ENCODE measurements at regions not wholly inside any gene's neighbourhood (a gene's known extent, or its start where the extent isn't known, plus 50 kb on each side); places are given as distances from the start of the nearest gene placed in this dataset.

- DNase-seq = no peak
- peaks cover 6% of the 10 kb centered on the region for H3K36me3 Mint-ChIP-seq (ENCODE audit: low read depth)
- no peak overlapping the region for H3K27ac Mint-ChIP-seq
- no peaks in the 10 kb centered on the region for H3K4me1 Mint-ChIP-seq
- H3K4me3 Mint-ChIP-seq = no peak overlapping the region
- ChIA-PET POLR2A (no interaction called here), CTCF (interaction anchor here (0.6 kb wide), 1 partner anchor 282 kb away, joined by 4 read pairs; no protein-coding TSS in a partner anchor)
- H3K9me3 Mint-ChIP-seq = peaks cover 5% of the 10 kb centered on the region
- H3K27me3 Mint-ChIP-seq = no peaks in the 10 kb centered on the region
Measured at GRCh38 chr14:97578982-97579548, 781.9 kb downstream of the VRK1 start.

- CTCF ChIA-PET = no interaction called here
Measured at GRCh38 chr14:97581016-97581415, 783.8 kb downstream of the VRK1 start.

GRCh38 chr14:97582022-97582421, 784.8 kb downstream of the VRK1 start:
- H3K9me3 Mint-ChIP-seq = no peaks in the 10 kb centered on the region
- DNase-seq = no peak
- H3K27ac Mint-ChIP-seq = no peak overlapping the region
- no peaks in the 10 kb centered on the region for H3K4me1 Mint-ChIP-seq
- POLR2A ChIA-PET = no interaction called here
- no peaks in the 10 kb centered on the region for H3K36me3 Mint-ChIP-seq (ENCODE audit: low read depth)
- CTCF ChIA-PET = no interaction called here
- no peaks in the 10 kb centered on the region for H3K27me3 Mint-ChIP-seq
- no peak overlapping the region for H3K4me3 Mint-ChIP-seq

More at GRCh38 chr14:97581016-97581415, 783.8 kb downstream of the VRK1 start:
- Mint-ChIP-seq H3K4me3 (no peak overlapping the region), H3K4me1 (no peaks in the 10 kb centered on the region), H3K9me3 (no peaks in the 10 kb centered on the region), H3K27me3 (no peaks in the 10 kb centered on the region), H3K36me3 (ENCODE audit: low read depth) (peaks cover under 1% of the 10 kb centered on the region), H3K27ac (no peak overlapping the region)
- no peak for DNase-seq
- POLR2A ChIA-PET = no interaction called here

GRCh38 chr14:97584528-97584927, 787.3 kb downstream of the VRK1 start:
- CTCF ChIA-PET = interaction anchor here (1.4 kb wide), 1 partner anchor 19 kb away, joined by 3 read pairs; no protein-coding TSS in a partner anchor
- Mint-ChIP-seq H3K4me1 (peaks cover 6% of the 10 kb centered on the region), H3K36me3 (ENCODE audit: low read depth) (no peaks in the 10 kb centered on the region), H3K27me3 (no peaks in the 10 kb centered on the region), H3K9me3 (peaks cover 3% of the 10 kb centered on the region), H3K4me3 (no peak overlapping the region), H3K27ac (no peak overlapping the region)
- POLR2A ChIA-PET = no interaction called here
- DNase-seq = no peak

- H3K9me3 Mint-ChIP-seq = peaks cover 11% of the 10 kb centered on the region
- POLR2A ChIA-PET = interaction anchor here (1.1 to 3.4 kb wide), 2 partner anchors 11 to 134 kb away, joined by 3 to 16 read pairs; no protein-coding TSS in a partner anchor
Measured at GRCh38 chr14:97592341-97592980, 795.3 kb downstream of the VRK1 start.

GRCh38 chr14:97594306-97594705, 797.1 kb downstream of the VRK1 start:
- H3K27me3 Mint-ChIP-seq = no peaks in the 10 kb centered on the region
- ChIA-PET POLR2A (interaction anchor here (3.4 kb wide), 1 partner anchor 9 kb away, joined by 16 read pairs; no protein-coding TSS in a partner anchor), CTCF (interaction anchor here (1.3 kb wide), 1 partner anchor 9 kb away, joined by 6 read pairs; no protein-coding TSS in a partner anchor)
- peaks cover 13% of the 10 kb centered on the region for H3K36me3 Mint-ChIP-seq (ENCODE audit: low read depth)
- H3K27ac Mint-ChIP-seq = no peak overlapping the region
- DNase-seq = no peak
- no peak overlapping the region for H3K4me3 Mint-ChIP-seq
- peaks cover 25% of the 10 kb centered on the region for H3K4me1 Mint-ChIP-seq
- peaks cover 8% of the 10 kb centered on the region for H3K9me3 Mint-ChIP-seq

More at GRCh38 chr14:97592341-97592980, 795.3 kb downstream of the VRK1 start:
- Mint-ChIP-seq H3K27ac (peak overlapping the region; percentile 12), H3K27me3 (no peaks in the 10 kb centered on the region), H3K4me3 (no peak overlapping the region), H3K36me3 (ENCODE audit: low read depth) (peaks cover 13% of the 10 kb centered on the region), H3K4me1 (peaks cover 29% of the 10 kb centered on the region)
- CTCF ChIA-PET = no interaction called here
- DNase-seq = no peak

- Mint-ChIP-seq H3K4me3 (no peak overlapping the region), H3K27ac (no peak overlapping the region), H3K4me1 (peaks cover 30% of the 10 kb centered on the region), H3K27me3 (no peaks in the 10 kb centered on the region), H3K9me3 (peaks cover 14% of the 10 kb centered on the region), H3K36me3 (ENCODE audit: low read depth) (peaks cover 16% of the 10 kb centered on the region)
- ChIA-PET POLR2A (interaction anchor here (0.8 to 3.4 kb wide), 21 partner anchors 9 to 1667 kb away, joined by 3 to 38 read pairs (median 4); no protein-coding TSS in a partner anchor), CTCF (interaction anchor here (0.5 to 3.4 kb wide), 11 partner anchors 9 to 1301 kb away, joined by 3 to 13 read pairs (median 5); no protein-coding TSS in a partner anchor)
- peak; percentile 82 for DNase-seq
Measured at GRCh38 chr14:97602438-97603117, 805.4 kb downstream of the VRK1 start.

- CTCF ChIA-PET = interaction anchor here (0.7 to 3.4 kb wide), 11 partner anchors 9 to 375 kb away, joined by 3 to 13 read pairs (median 5); no protein-coding TSS in a partner anchor
- H3K27ac Mint-ChIP-seq = no peak overlapping the region
- H3K27me3 Mint-ChIP-seq = no peaks in the 10 kb centered on the region
- peaks cover 14% of the 10 kb centered on the region for H3K9me3 Mint-ChIP-seq
- POLR2A ChIA-PET = interaction anchor here (0.6 to 3.4 kb wide), 25 partner anchors 8 to 1663 kb away, joined by 3 to 38 read pairs (median 4); no protein-coding TSS in a partner anchor
- H3K36me3 Mint-ChIP-seq (ENCODE audit: low read depth) = peaks cover 16% of the 10 kb centered on the region
- peak; percentile 64 for DNase-seq
- H3K4me3 Mint-ChIP-seq = no peak overlapping the region
- H3K4me1 Mint-ChIP-seq = peaks cover 31% of the 10 kb centered on the region
Measured at GRCh38 chr14:97603201-97603600, 806.0 kb downstream of the VRK1 start.

- Mint-ChIP-seq H3K4me1 (peaks cover 29% of the 10 kb centered on the region), H3K27me3 (no peaks in the 10 kb centered on the region), H3K36me3 (ENCODE audit: low read depth) (peaks cover 16% of the 10 kb centered on the region), H3K27ac (no peak overlapping the region), H3K9me3 (peaks cover 14% of the 10 kb centered on the region), H3K4me3 (no peak overlapping the region)
- ChIA-PET POLR2A (interaction anchor here (1.3 to 3.4 kb wide), 3 partner anchors 15 to 101 kb away, joined by 3 to 38 read pairs (median 4); no protein-coding TSS in a partner anchor), CTCF (interaction anchor here (0.6 to 3.4 kb wide), 2 partner anchors 14 to 1645 kb away, joined by 7 to 13 read pairs; no protein-coding TSS in a partner anchor)
- no peak for DNase-seq
Measured at GRCh38 chr14:97604731-97605130, 807.5 kb downstream of the VRK1 start.

- H3K27me3 Mint-ChIP-seq = peaks cover 2% of the 10 kb centered on the region
- CTCF ChIA-PET = interaction anchor here (1.0 to 1.7 kb wide), 3 partner anchors 11 to 16 kb away, joined by 3 to 13 read pairs (median 4); no protein-coding TSS in a partner anchor
- H3K36me3 Mint-ChIP-seq (ENCODE audit: low read depth) = peaks cover 34% of the 10 kb centered on the region
- H3K27ac Mint-ChIP-seq = peak overlapping the region; percentile 92
- no peak overlapping the region for H3K4me3 Mint-ChIP-seq
- POLR2A ChIA-PET = interaction anchor here (0.8 to 3.1 kb wide), 8 partner anchors 15 to 557 kb away, joined by 3 to 38 read pairs (median 6); no protein-coding TSS in a partner anchor
- no peak for DNase-seq
- H3K4me1 Mint-ChIP-seq = peaks cover 41% of the 10 kb centered on the region
- peaks cover 23% of the 10 kb centered on the region for H3K9me3 Mint-ChIP-seq
Measured at GRCh38 chr14:97618401-97618800, 821.2 kb downstream of the VRK1 start.

- H3K4me1 Mint-ChIP-seq = peaks cover 41% of the 10 kb centered on the region
- ChIA-PET POLR2A (interaction anchor here (0.8 to 3.1 kb wide), 8 partner anchors 15 to 556 kb away, joined by 3 to 38 read pairs (median 6); no protein-coding TSS in a partner anchor), CTCF (interaction anchor here (0.7 to 1.7 kb wide), 5 partner anchors 12 to 105 kb away, joined by 3 to 13 read pairs (median 4); no protein-coding TSS in a partner anchor)
- no peak for DNase-seq
- peak overlapping the region; percentile 2 for H3K4me3 Mint-ChIP-seq
- peaks cover 19% of the 10 kb centered on the region for H3K9me3 Mint-ChIP-seq
- H3K27ac Mint-ChIP-seq = peak overlapping the region; percentile 92
- H3K36me3 Mint-ChIP-seq (ENCODE audit: low read depth) = peaks cover 29% of the 10 kb centered on the region
- peaks cover 2% of the 10 kb centered on the region for H3K27me3 Mint-ChIP-seq
Measured at GRCh38 chr14:97618917-97619690, 821.9 kb downstream of the VRK1 start.

- H3K36me3 Mint-ChIP-seq (ENCODE audit: low read depth) = peaks cover 21% of the 10 kb centered on the region
- H3K4me1 Mint-ChIP-seq = peaks cover 41% of the 10 kb centered on the region
- POLR2A ChIA-PET = interaction anchor here (1.4 to 3.1 kb wide), 3 partner anchors 17 to 357 kb away, joined by 5 to 38 read pairs (median 15); no protein-coding TSS in a partner anchor
Measured at GRCh38 chr14:97620066-97620465, 822.9 kb downstream of the VRK1 start.

More at GRCh38 chr14:97620066-97620465, 822.9 kb downstream of the VRK1 start:
- Mint-ChIP-seq H3K9me3 (peaks cover 13% of the 10 kb centered on the region), H3K27me3 (peaks cover 2% of the 10 kb centered on the region), H3K4me3 (peak overlapping the region; percentile 73), H3K27ac (peak overlapping the region; percentile 92)
- DNase-seq = no peak
- CTCF ChIA-PET = interaction anchor here (0.5 to 1.7 kb wide), 2 partner anchors 16 to 1649 kb away, joined by 3 to 13 read pairs; no protein-coding TSS in a partner anchor
